Psoas muscle (tissue), 7 donors: ENCODE measurements at regions not wholly inside any gene's neighbourhood (a gene's known extent, or its start where the extent isn't known, plus 50 kb on each side); places are given as distances from the start of the nearest gene placed in this dataset.

Experiments used
- ATAC-seq, 4 donors: fragments of 200-7000 bp; cut with Tn5 transposase; one replicate each; pipeline ENCODE4 v1.9.1; 2020; ENCODE audit warnings: moderate library complexity in 3 of 4, mild to moderate bottlenecking in 2 of 4
- DNase-seq, 2 donors: peaks; one replicate each; pipeline ENCODE4 v3.0.0-alpha.2; 2020
- H3K27ac ChIP-seq: fragments of 200-600 bp; one replicate; pipeline ENCODE4 v1.8.0; 2022
- H3K27me3 ChIP-seq, 3 donors: fragments of 200-600 bp in 1 of 3; one replicate each; pipeline versions ENCODE4 v1.6.1 to v1.8.0; 2013 to 2022; ENCODE audit warnings: low read length in 2 of 3, mild to moderate bottlenecking in 2 of 3, moderate library complexity in 1 of 3; ENCODE audit not compliant: insufficient read depth in 3 of 3
- H3K36me3 ChIP-seq, 2 donors: fragments of 200-600 bp in 1 of 2; one replicate each; pipeline versions ENCODE4 v1.6.1 to v1.8.0; 2013 to 2022; ENCODE audit warnings: low read depth in 1 of 2, mild to moderate bottlenecking in 1 of 2, moderate library complexity in 1 of 2; ENCODE audit not compliant: insufficient read depth in 1 of 2
- H3K4me1 ChIP-seq: fragments of 200-600 bp; one replicate; pipeline ENCODE4 v1.8.0; 2022
- H3K4me3 ChIP-seq: fragments of 200-600 bp; one replicate; pipeline ENCODE4 v1.8.0; 2022; ENCODE audit warnings: mild to moderate bottlenecking
- H3K9me3 ChIP-seq: fragments of 200-600 bp; one replicate; pipeline ENCODE4 v1.8.0; 2022
- CTCF ChIP-seq: fragments of 200-600 bp; IDR thresholded peaks from one replicate; pipeline ENCODE4 v1.8.0; 2022; ENCODE audit warnings: antibody characterized with exemption
- WGBS, 3 donors: extraction: QIAGEN DNeasy Blood & Tissue Kit; methylation state at CpG; one replicate each; pipeline versions ENCODE4 v1.1.6 to v1.1.7; 2013; 5-methylcytosine and 5-hydroxymethylcytosine counted together
- intact Hi-C, 2 donors: fragments of 100-400 bp; cut with DNase I; formaldehyde crosslinking; loops; one replicate each; pipeline versions ENCODE4 v1.11.0 to v1.14.2; 2022
- donor health status: healthy with polysubstance abuse.
- donor health status: DM: no; HTN: no; CAD: no; lungs with moderate emphysema.
- donor health status: Bipolar disorder and iron deficiency.
- donor health status: healthy.
- donor health status: DM: yes; HTN: yes; CAD: no.
- donor health status: DM: no; HTN: no; CAD: no.
- donor health status: DM: yes; HTN: yes; CAD: no.

- no peak for ATAC-seq
- Histone ChIP-seq H3K4me3 (no peak overlapping the region), H3K9me3 (no peaks in the 10 kb centered on the region), H3K27ac (no peak overlapping the region), H3K4me1 (no peaks in the 10 kb centered on the region), H3K36me3 (no peaks in the 10 kb centered on the region), H3K27me3 (no peaks in the 10 kb centered on the region)
- no peak for DNase-seq
- WGBS, 3 donors, result 53 to 68% (median 66%) methylated on average over 3 of the region's 3 CpGs
- intact Hi-C loops, result no loop called here
- TF ChIP-seq CTCF, result no peak
These were observed 865.0 kb upstream of the TYRP1 start for GRCh38 chr9:11828201-11828600.

- no peaks in the 10 kb centered on the region for H3K36me3 ChIP-seq
These were observed 860.1 kb upstream of the TYRP1 start for GRCh38 chr9:11833056-11833455.

GRCh38 chr9:11868795-11869194 is 824.4 kb upstream of the TYRP1 start:
- no peak overlapping the region for H3K27ac ChIP-seq
- TF ChIP-seq CTCF, result no peak
- 58 to 81% (median 72%) methylated on average over 1 of the region's 1 CpG for WGBS, 3 donors
- no peaks in the 10 kb centered on the region for H3K27me3 ChIP-seq
- no peaks in the 10 kb centered on the region for H3K4me1 ChIP-seq
- intact Hi-C loops, result loop anchor here in 1 of 2 donors (10.0 kb wide), 1 partner anchor 756 kb away; no protein-coding TSS in a partner anchor
- no peak for DNase-seq
- no peak for ATAC-seq
- H3K4me3 ChIP-seq, result no peak overlapping the region
- H3K36me3 ChIP-seq, result no peaks in the 10 kb centered on the region
- no peaks in the 10 kb centered on the region for H3K9me3 ChIP-seq

More at GRCh38 chr9:11833056-11833455, 860.1 kb upstream of the TYRP1 start:
- TF ChIP-seq CTCF, result no peak
- Histone ChIP-seq H3K27me3 (no peaks in the 10 kb centered on the region), H3K4me1 (no peaks in the 10 kb centered on the region), H3K27ac (no peak overlapping the region), H3K9me3 (peaks cover 5% of the 10 kb centered on the region), H3K4me3 (no peak overlapping the region)
- WGBS, 3 donors, result 56 to 58% (median 58%) methylated on average over 2 of the region's 2 CpGs
- DNase-seq (no peak), ATAC-seq (no peak)
- intact Hi-C loops, result no loop called here

GRCh38 chr9:11871852-11872251 is 821.3 kb upstream of the TYRP1 start:
- no peak for ATAC-seq
- no peaks in the 10 kb centered on the region for H3K9me3 ChIP-seq
- WGBS, 3 donors, result 62 to 67% (median 63%) methylated on average over 5 of the region's 5 CpGs
- H3K27ac ChIP-seq, result no peak overlapping the region
- no peak overlapping the region for H3K4me3 ChIP-seq
- intact Hi-C loops, result no loop called here
- H3K4me1 ChIP-seq, result no peaks in the 10 kb centered on the region
- H3K36me3 ChIP-seq, result no peaks in the 10 kb centered on the region
- no peak for DNase-seq
- H3K27me3 ChIP-seq, result no peaks in the 10 kb centered on the region
- no peak for TF ChIP-seq CTCF

GRCh38 chr9:11872471-11872870 is 820.7 kb upstream of the TYRP1 start:
- WGBS, 3 donors, result 49 to 58% (median 51%) methylated on average over 1 of the region's 1 CpG
- Histone ChIP-seq H3K27ac (no peak overlapping the region), H3K4me1 (no peaks in the 10 kb centered on the region), H3K27me3 (no peaks in the 10 kb centered on the region), H3K4me3 (no peak overlapping the region), H3K9me3 (no peaks in the 10 kb centered on the region), H3K36me3 (no peaks in the 10 kb centered on the region)
- no peak for ATAC-seq
- TF ChIP-seq CTCF, result no peak
- no peak for DNase-seq
- intact Hi-C loops, result no loop called here
